ENCODE measurements at regions not wholly inside any gene's neighbourhood (a gene's known extent, or its start where the extent isn't known, plus 50 kb on each side); places are given as distances from the start of the nearest gene placed in this dataset.

GRCh38 chr4:122525865-122526264 is 69.3 kb upstream of the IL2 start:
- TF ChIP-seq EZH2phosphoT487 (IDR thresholded peaks at IDR 0.05; ENCODE audit: unreplicated experiment): no peak
- TF ChIP-seq CTCF (conservative IDR thresholded peaks at IDR 0.05; ENCODE audit: low read depth in 2 of 2): no peak
- TF ChIP-seq REST (IDR thresholded peaks at IDR 0.05; ENCODE audit: unreplicated experiment): no peak
- no peak for TF ChIP-seq POLR2AphosphoS5 (IDR thresholded peaks at IDR 0.05; ENCODE audit: low read depth)
- no peak for TF ChIP-seq CREB1 (CRISPR knock-in tag; IDR thresholded peaks at IDR 0.05; ENCODE audit: low read depth)
- no peak for TF ChIP-seq EZH2 (IDR thresholded peaks at IDR 0.05; ENCODE audit: low read depth, unreplicated experiment)
- no peak for TF ChIP-seq JUNB (IDR thresholded peaks at IDR 0.05; ENCODE audit: unreplicated experiment)
- no peak for TF ChIP-seq ZNF114 (CRISPR knock-in tag; IDR thresholded peaks at IDR 0.05)
- TF ChIP-seq ZNF331 (CRISPR knock-in tag; IDR thresholded peaks at IDR 0.05; ENCODE audit: low read depth): no peak
